ENCODE measurements at regions not wholly inside any gene's neighbourhood (a gene's known extent, or its start where the extent isn't known, plus 50 kb on each side); places are given as distances from the start of the nearest gene placed in this dataset.

GRCh38 chr1:106980121-106980520 is 76.4 kb upstream of the PRMT6 start:
- H3K9ac ChIP-seq (ENCODE audit: low read length) = no peak overlapping the region
- no peak overlapping the region for H3K27ac ChIP-seq (ENCODE audit: low read length in 2 of 2)
- 80% methylated on average over 1 of the region's 3 CpGs for WGBS (ENCODE audit: insufficient coverage)
- DNase-seq = no peak
- TF ChIP-seq CTCF (IDR thresholded peaks at IDR 0.05) (no peak), EZH2 (IDR thresholded peaks at IDR 0.05; ENCODE audit: borderline replicate concordance, insufficient read depth, low read depth, low read length, poor library complexity, severe bottlenecking) (no peak)
- H3K9me3 ChIP-seq (ENCODE audit: control extremely low read depth in 1 of 3, control insufficient read depth in 2 of 3, insufficient read depth in 1 of 3, low read length in 2 of 3) = no peaks in the 10 kb centered on the region
- no peaks in the 10 kb centered on the region for H3K4me1 Mint-ChIP-seq
- H3K27me3 Mint-ChIP-seq = peaks cover 10% of the 10 kb centered on the region
- POLR2A ChIA-PET = no interaction called here
- no peak overlapping the region for H3K27ac Mint-ChIP-seq
- H2AFZ ChIP-seq (ENCODE audit: insufficient read depth, low read depth, low read length, poor library complexity, severe bottlenecking) = no peak overlapping the region
- H3K4me1 ChIP-seq (ENCODE audit: control insufficient read depth in 2 of 2, insufficient read depth in 2 of 2, low read length in 2 of 2) = no peaks in the 10 kb centered on the region
- CTCF ChIA-PET = no interaction called here
- no peaks in the 10 kb centered on the region for H3K9me3 Mint-ChIP-seq (ENCODE audit: insufficient read depth)
- intact Hi-C loops (cut with micrococcal nuclease) = no loop called here
- ATAC-seq (ENCODE audit: low read depth) = no peak
- no peaks in the 10 kb centered on the region for H3K36me3 ChIP-seq (replicated peaks in 1 of 2; ENCODE audit: control extremely low read depth in 1 of 2, control insufficient read depth in 1 of 2, extremely low read depth in 1 of 2, insufficient read depth in 2 of 2, low read length in 1 of 2)
- H3K4me2 ChIP-seq (replicated peaks; ENCODE audit: low read depth, low read length, poor library complexity, severe bottlenecking) = no peak overlapping the region
- no peaks in the 10 kb centered on the region for H3K79me2 ChIP-seq (ENCODE audit: control insufficient read depth, insufficient read depth, low read length)
- no peak overlapping the region for H3K4me3 Mint-ChIP-seq
- no peaks in the 10 kb centered on the region for H4K20me1 ChIP-seq (ENCODE audit: control insufficient read depth, insufficient read depth, low read length, poor library complexity, severe bottlenecking)
- no peaks in the 10 kb centered on the region for H3K27me3 ChIP-seq (replicated peaks in 1 of 4; ENCODE audit: control extremely low read depth in 1 of 4, control insufficient read depth in 3 of 4, insufficient read depth in 4 of 4, low read length in 3 of 4)
- no peak overlapping the region for H3K4me3 ChIP-seq (ENCODE audit: control extremely low read depth in 1 of 5, extremely low read depth in 1 of 5, insufficient read depth in 1 of 5, low read depth in 2 of 5, low read length in 4 of 5)

- Histone ChIP-seq H3K9ac (ENCODE audit: low read length) (no peak overlapping the region), H3K9me3 (ENCODE audit: control extremely low read depth in 1 of 3, control insufficient read depth in 2 of 3, insufficient read depth in 1 of 3, low read length in 2 of 3) (no peaks in the 10 kb centered on the region), H3K79me2 (ENCODE audit: control insufficient read depth, insufficient read depth, low read length) (no peaks in the 10 kb centered on the region), H4K20me1 (ENCODE audit: control insufficient read depth, insufficient read depth, low read length, poor library complexity, severe bottlenecking) (no peaks in the 10 kb centered on the region), H3K36me3 (replicated peaks in 1 of 2; ENCODE audit: control extremely low read depth in 1 of 2, control insufficient read depth in 1 of 2, extremely low read depth in 1 of 2, insufficient read depth in 2 of 2, low read length in 1 of 2) (no peaks in the 10 kb centered on the region), H3K27me3 (replicated peaks in 1 of 4; ENCODE audit: control extremely low read depth in 1 of 4, control insufficient read depth in 3 of 4, insufficient read depth in 4 of 4, low read length in 3 of 4) (no peaks in the 10 kb centered on the region), H3K27ac (ENCODE audit: low read length in 2 of 2) (no peak overlapping the region), H3K4me3 (ENCODE audit: control extremely low read depth in 1 of 5, extremely low read depth in 1 of 5, insufficient read depth in 1 of 5, low read depth in 2 of 5, low read length in 4 of 5) (no peak overlapping the region), H2AFZ (ENCODE audit: insufficient read depth, low read depth, low read length, poor library complexity, severe bottlenecking) (no peak overlapping the region), H3K4me1 (ENCODE audit: control insufficient read depth in 2 of 2, insufficient read depth in 2 of 2, low read length in 2 of 2) (no peaks in the 10 kb centered on the region), H3K4me2 (replicated peaks; ENCODE audit: low read depth, low read length, poor library complexity, severe bottlenecking) (no peak overlapping the region)
- DNase-seq (no peak), ATAC-seq (ENCODE audit: low read depth) (no peak)
- TF ChIP-seq EZH2 (IDR thresholded peaks at IDR 0.05; ENCODE audit: borderline replicate concordance, insufficient read depth, low read depth, low read length, poor library complexity, severe bottlenecking) (no peak), CTCF (IDR thresholded peaks at IDR 0.05) (no peak)
- CTCF ChIA-PET = no interaction called here
- Mint-ChIP-seq H3K4me1 (no peaks in the 10 kb centered on the region), H3K27me3 (peaks cover 16% of the 10 kb centered on the region), H3K9me3 (ENCODE audit: insufficient read depth) (no peaks in the 10 kb centered on the region), H3K4me3 (no peak overlapping the region), H3K27ac (no peak overlapping the region)
- POLR2A ChIA-PET = no interaction called here
- intact Hi-C loops (cut with micrococcal nuclease) = no loop called here
These were observed 71.7 kb upstream of the PRMT6 start for GRCh38 chr1:106984801-106985200.
